Anterior cingulate cortex (tissue), 58 donors: ENCODE measurements at regions not wholly inside any gene's neighbourhood (a gene's known extent, or its start where the extent isn't known, plus 50 kb on each side); places are given as distances from the start of the nearest gene placed in this dataset.

ENCODE experiments used
- DNase-seq, 58 donors: peaks; one replicate each; lab custom pipeline; 2025; lab: John Stamatoyannopoulos, UW

DNA sequence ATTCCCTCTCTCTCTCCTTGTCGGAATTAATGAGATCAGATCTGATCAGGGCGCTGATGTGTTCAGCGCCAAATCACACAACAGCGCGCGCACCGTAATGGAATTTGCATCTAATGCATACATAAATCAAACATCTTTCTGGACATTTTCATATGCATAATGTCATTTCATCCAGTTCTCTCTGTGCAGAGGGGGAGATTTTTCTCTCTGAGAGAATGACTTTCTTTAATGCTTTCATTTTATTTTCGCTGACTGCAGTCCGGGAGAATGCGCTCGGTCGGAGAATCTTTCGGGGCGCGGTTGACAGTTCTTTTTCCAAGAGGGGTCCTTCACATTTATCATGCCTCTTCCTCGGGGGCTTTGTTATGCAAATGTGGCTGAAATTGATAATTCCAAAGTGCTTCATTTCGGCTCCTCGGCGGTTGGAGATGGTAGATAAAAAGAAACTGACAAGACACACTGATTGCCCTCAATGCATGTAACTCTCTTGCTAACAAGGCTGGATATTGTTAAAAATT is 615.9 kb downstream of the VRK1 start:
- DNase-seq, result no peak

DNA sequence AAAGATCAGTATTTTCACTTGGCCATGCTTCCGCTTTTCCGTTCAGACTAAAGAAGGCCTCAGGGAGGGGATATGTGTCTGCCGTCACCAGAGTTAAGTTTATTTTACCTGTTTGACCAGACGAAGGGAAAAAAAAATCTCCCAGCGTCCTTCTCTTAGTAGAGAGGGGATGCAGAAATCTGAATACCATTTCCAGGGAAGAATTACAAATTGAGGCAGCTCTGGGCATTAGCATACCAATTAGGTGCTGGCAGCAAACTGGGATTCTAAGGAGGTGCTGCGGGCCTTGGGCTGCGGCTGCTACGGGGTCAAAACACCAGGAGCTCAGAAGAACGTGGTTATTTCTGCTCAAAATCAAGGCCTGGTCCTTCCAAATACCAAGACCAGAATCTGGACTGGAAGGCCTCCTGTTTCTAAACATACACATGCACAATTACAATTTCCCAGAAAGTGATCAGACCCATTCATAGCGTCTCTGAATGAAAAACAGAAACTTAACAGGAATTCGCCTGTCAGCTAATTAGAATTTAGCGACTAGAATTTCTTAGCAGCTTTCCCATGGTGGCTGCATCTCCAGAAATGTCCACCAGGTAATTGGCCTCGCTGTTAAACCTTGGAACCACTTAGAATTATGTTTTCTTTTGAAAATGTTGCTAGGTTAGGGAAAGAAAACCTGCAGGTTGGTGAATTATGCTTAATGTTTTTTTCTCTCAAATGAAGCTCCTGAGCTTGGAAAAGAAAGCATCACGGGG is 617.0 kb downstream of the VRK1 start:
- no peak for DNase-seq

DNA sequence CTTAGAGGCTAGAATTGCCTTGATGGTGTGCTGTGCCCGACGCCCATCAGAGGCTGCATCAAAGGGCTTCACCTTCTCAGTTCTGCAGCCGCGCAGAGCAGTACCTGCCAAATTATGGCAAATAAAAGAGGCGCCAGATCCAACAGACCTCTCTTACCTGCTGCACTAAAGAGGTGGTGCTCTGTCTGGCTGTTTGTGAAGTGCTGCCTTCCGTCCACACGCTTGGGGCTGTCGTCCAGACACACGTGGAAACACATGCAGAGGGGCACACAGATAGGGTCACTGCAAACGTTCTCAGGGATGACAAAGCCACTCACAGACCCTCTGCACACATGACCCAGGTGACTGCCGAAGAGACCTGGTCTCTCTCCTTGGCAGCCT is 617.5 kb downstream of the VRK1 start:
- no peak for DNase-seq

DNA sequence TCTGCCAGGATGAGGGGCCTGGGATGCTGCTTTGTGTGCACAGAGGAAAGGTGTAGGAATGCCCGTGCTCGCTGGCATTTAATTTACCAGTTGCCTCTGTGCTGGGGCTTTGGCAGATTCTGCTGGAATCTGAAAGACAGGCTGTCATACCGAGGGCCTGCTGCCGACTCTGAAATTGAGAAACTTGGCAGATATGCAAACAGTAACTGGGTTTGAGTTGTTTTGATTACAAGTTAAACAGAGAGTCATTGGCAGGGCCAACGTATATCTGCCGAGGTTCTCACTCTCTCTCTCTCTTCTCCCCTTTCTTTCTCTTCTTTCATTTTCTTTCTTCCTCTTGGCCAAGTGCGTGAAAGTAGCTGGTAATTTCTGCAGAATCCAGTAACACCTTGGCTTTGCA is 618.7 kb downstream of the VRK1 start:
- no peak for DNase-seq

DNA sequence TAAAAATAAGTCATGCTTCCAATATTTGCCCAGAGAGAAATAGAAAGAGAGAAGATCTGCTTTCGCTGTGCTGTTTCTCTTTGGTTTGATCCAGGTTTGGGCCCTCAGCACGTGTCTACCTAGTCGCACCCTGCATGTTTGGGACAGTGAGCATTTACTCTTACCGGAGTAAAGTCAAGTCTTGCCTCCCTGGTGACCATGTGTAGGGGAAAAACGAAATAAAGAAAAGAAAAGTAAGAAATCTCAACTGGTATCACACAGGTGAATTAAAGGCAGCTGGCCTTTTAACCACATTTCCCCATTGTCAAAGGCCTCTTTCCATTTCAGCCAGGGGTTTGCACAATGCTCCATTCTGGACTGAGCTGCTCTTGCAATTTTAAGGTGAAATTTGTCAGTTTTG is 619.4 kb downstream of the VRK1 start:
- DNase-seq, result no peak

DNA sequence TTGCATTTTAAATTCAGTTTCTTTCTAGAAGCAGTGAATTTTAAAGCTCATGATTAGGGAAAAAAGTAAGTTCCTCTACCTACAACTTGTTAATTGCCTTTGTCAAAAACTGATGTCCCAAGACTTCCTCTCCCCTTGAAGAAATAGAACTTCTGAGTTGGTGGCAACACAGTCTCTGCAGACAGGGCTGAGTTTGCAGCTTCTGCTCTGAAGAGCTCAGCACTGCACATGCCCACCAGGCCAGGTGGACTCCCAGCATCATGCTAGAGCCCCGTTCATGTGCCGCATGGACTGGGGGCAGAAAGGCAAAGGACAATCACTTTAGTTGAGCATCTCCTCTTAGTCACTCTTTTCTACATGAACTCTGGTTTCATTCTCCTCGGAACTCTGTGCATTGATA is 620.1 kb downstream of the VRK1 start:
- DNase-seq, result no peak

DNA sequence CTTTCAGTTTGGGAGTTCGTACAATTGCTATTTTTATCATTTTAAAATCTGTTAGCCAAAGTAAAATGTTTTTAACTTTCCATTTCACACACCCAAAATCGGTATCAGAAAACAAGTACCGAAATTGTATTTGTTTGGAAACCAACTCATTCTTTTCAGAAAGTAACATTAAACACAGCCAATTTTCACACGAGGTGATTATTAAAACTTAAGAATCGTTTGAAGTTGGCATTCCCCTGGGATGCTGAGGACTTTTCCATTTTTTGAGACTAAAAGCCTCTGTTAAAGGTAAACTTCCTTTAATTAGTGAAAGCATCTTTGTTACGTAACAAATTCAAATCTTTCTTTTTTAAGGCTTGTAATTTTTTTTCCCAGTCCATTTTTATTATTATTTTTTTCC is 623.0 kb downstream of the VRK1 start:
- DNase-seq, result no peak

DNA sequence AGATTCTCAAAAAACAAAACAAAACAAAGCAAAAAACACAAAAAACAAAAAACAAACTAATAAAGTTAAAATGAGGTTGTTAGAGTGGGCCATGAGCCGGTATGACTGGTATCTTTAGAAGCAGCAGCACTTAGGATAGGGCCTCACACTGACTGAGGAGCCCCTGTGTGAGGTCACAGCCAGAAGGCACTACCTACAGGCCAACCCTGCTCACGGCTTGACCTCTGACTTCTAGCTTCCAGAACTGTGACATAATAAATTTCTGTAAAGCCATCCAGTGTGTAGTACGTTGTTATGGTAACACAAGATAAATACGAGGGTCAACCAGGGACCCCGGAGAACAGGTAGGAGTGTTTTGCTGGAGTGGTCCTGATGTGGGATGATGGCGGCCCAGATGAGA is 629.6 kb downstream of the VRK1 start:
- no peak for DNase-seq

DNA sequence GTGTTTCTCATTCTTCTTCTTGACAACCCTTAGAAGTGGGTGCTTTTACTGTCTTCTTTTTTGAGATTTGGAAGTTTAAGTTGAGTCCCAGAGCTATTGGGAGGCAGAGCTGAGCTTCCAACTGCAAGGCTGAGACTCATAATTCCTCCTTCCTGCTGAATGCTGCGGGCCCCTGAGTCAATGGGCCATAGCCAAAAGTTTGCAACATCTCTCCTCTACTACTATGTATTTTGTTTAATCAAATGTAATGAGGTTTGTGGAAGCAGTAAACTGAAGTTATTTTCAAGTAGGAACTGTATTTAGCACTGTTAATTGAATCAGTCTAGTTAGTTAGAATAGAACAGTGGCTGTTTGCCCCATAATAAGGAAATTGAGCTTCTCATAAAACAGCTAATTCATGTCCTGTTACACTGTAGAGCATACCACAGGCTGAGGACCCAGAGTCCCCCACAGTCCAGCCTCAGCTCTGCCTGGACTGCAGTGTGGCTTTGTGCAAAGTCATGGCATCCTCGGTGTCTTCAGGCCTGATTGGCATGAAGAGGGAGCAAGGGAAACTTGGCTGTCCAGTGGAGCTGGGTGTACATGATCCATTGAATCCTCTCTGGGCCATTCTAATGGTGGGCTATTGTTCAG is 631.7 kb downstream of the VRK1 start:
- no peak for DNase-seq

DNA sequence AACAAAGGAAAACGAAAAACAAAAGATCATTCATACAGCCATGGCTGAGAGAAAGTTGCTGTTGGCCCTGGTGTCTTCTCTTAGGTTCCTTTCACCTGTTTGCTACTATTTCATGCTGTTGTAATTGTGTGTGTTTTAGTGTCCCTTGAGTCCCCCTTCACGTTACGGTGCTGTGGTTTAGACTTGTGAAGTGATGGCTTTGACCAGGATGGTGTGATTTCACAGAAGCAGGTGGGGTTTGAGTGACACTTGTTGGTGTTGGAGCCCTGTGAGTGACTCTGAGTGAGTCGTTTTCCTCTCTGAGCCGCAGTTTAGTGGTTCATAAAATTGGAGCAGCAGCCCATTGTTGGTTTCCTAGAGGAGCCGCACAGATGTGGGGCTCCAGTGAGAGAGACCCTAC is 635.4 kb downstream of the VRK1 start:
- DNase-seq, result no peak

DNA sequence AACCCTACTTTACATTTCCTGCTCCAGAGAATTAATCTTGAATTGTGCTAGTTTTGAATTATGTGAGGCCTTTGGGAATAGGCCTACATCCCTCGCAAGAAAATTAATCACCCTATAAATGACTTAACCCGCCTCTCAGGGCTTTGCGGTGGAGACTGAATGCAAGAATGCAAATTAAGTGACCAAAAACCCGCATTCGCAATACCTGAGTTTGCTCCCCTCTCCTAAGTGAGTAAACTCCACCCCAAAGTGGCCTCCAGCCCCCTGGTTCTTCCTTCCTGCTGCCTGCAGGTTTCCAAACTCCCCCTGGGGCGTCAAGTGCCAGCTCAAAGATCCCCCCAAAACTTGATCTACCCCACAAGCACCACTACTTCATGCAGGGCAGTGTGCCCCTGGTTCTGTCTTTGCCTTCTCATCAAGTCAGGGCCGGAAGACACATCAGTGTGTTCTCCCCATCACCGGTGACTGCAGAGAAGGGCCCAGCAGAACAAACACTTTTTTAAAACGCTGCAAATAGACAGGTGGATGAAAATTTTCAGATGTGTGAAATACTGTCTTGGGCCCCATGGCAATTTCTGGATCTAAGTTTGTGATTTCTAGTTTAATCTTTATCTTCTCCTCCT is 644.7 kb downstream of the VRK1 start:
- no peak for DNase-seq

DNA sequence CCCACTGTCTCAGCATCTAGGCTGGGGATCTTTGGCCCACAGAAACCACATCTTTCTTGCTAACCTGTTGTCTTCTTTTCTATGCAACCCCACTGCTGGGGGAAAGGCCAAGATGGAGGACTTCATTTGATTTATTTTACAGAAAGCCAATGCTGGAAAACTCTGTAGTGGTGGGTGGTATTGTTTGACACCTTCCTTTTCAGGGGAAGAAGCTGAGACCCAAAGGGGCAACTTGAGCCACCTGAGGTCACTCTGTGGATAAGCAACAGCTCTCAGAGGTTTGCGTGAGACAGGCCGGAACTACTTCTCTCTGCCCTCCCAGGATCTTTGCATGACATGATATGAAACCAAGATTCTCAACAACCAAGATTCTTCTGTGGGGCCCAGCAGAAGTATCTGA is 645.2 kb downstream of the VRK1 start:
- DNase-seq, result no peak

DNA sequence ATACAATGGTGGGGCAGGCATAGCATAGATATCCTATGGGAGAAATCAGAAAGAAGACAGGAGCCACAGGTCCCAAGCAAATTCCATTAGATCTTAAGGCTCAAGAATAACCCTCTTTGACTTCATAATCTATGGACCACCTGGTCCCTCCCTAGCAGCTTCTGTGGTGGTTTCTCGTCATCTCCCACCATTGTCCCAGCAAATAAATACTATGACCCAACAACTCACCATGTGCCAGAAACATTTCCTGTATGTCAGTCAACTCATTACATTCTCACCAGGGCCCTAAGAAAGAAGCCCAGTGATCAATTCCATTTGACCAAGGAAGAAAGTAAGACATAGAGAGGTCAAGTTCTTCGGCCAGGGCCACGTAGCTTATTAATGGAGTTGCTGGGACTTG is 646.2 kb downstream of the VRK1 start:
- DNase-seq, result no peak

DNA sequence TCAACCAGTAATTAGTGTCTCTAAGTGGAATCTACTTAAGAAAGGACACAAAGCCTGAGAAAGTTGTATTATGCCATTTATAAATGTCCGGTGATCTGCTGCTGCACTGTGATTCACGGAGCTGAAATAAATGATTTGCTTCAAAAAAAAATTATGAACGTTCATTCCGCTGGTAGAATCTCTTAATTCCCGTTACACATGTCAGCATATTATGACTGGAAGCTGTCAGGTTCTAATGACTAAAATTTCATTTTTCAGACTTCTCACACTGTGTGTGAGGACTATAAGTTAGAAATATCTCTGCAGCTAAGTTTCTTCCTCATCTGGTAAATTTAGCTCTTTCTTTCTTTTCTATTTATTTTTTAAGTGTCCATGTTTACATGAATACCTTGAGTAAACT is 647.1 kb downstream of the VRK1 start:
- DNase-seq, result no peak

DNA sequence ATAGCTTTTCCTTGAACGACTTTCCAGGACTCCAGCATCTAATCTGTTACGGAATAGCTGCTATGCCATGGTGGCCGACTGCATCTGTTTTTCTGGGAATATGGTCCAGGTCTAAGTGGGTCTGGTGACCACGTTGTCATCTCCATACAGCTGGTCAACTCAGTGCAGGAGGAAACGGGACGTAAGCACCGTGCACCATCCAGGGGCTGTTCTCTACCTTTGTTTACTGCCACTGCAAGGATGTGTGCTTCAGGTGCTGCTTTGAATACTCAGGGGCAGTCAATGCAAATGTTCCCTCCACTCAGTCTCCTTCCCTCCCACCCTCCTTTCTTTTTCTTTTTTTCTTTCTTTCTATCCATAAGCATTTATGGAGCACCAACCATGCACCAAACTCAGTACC is 648.2 kb downstream of the VRK1 start:
- no peak for DNase-seq

DNA sequence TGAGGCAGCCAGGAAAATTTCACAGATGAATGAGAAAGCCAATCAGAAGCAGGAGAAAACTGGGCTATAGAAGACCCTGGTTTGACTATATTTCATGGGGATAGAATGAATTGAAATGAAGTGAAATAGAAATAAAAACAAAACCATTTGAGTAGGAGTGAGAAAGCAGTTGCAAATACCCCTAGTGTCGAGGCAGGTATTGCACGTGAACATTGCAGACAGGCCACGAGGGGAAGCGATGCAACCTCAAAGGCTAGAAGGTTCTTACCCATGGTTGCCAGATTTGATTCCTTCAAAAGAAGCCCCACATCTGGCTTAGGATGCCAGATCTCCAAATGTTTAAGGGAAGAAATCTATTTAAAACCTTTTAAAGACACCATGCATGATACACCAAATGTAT is 648.9 kb downstream of the VRK1 start:
- no peak for DNase-seq

DNA sequence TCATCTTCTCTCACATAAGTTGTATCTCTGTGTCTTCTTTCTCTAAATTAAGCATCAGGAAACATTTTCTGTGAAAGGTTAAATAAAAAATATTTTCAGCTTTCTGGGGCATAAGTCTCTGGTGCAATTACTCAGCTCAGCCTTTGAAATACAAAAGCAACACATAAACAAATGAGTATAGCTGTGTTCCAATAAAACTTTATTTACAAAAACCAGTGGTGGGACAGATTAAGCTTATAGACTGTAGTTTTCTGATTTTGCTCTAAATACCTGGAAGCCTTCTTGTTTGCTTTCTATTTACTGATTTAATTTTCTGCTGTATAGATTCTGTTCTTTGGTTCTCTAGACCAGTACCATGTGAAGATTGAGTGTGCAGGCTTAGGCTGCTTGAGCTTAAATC is 655.1 kb downstream of the VRK1 start:
- no peak for DNase-seq

DNA sequence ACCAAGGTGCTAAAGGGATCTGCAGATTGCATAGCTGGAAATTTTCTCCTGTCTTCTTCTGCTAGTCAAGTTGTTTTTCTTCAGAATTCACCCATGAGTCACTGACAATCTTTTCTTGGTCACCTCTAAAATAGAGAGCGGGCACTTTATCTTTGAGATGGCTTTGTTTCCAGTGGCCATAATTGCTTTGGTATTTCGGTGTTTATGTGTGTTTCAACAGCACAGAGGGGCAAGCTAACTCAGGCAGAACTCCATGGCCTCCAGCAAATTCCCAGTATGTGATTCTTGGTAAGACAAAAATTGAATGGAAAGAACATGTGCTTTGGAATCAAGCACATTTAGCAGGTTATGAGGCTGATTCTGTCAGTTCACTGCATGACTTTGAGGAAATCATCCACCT is 656.8 kb downstream of the VRK1 start:
- DNase-seq, result no peak

DNA sequence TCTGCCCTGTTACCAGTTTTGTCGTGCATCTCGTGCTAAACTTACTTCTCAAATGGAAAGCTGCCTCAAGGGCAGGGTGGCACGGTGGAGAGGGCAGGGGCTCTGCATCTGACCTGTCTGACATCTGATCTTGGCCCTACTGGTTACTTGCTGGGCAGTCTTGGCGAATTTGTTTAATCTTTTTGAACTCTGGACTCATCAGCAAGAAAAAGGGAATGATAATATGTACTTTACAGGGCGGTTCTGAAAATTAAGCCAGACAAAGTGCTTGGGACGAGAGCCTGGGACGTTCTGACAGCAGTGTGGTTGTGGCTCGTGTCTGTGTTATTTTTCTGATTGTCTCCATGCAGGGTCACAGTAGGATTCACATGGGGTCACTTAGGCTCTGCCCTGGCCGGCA is 659.3 kb downstream of the VRK1 start:
- DNase-seq, result no peak

DNA sequence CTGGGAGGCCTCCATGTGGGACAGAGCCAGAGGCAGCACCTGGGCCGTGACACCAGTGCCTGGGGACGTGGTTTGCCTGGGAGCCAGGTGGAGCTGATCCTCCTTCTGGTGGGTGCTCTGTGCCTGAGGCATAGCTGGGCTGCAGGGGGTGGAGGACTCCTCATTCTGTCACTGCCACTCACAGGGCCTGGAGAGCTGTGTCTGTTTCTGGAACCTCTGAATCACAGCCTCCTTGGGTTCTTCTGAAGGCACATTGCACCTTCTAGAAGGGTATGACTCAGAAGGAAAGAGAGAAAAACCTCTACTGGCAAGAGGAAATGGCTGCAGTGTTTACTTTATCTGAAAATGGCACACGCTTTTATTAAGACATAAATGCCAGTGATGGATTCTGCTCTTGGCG is 659.8 kb downstream of the VRK1 start:
- peak in 5 of 58 donors; percentile 6 to 10 (median 6) for DNase-seq

DNA sequence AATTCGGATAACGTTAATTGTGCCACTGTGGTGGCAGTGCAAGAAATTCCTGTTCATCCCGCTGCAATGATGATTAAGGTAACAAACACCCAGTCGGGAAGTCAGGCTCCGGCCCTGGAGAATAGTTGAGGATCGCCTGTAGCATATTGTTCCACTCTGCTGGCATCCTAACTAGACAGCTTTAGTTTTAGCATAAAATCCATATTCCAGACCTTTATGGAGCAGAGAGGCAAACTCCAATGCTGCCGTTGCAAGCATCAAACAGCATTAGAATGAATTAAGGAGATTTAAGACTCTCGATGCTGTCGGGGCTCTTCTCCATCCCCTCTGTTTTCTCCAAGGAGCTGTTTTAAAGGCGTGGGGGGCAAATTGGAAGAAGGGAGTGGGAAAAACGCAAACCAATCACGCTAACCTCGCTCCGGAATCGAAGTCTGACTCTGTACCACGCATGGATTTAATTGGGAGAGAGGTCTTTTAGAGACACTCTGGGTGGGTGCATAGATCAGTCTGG is 660.4 kb downstream of the VRK1 start:
- peak in 2 of 58 donors; percentile 2 to 20 for DNase-seq

DNA sequence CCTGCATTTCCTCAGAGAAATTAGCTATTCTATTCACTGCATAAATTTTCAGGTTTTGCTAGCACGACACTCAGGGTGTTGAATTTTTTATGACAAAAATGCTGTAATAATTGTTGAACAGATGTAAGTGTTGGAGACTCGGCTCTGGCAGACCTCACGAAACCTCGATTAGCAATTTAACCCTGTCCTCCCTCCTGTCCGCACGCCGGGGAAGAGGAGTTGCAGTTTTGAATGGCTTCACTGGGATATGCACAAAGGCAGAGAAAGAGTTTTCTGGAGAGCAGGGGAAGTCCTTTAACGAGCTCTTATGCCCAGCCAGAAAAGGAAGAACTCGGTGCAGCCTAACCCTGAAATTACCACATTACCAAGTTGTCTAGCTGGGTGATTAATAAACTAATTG is 661.1 kb downstream of the VRK1 start:
- DNase-seq, result peak in 2 of 58 donors; percentile 23 to 31
